Brain microvascular endothelial cell (primary cell): ENCODE measurements at regions not wholly inside any gene's neighbourhood (a gene's known extent, or its start where the extent isn't known, plus 50 kb on each side); places are given as distances from the start of the nearest gene placed in this dataset.

ENCODE experiments used
- DNase-seq: peaks from one replicate; pipeline ENCODE4 v3.0.0-alpha.2; 2020
- H3K27ac ChIP-seq: fragments of 250-450 bp; sonication (Bioruptor Pico); 2 replicates; pipeline ENCODE4 v1.5.1; 2020; ENCODE audit warnings: mild to moderate bottlenecking, moderate library complexity
- H3K27me3 ChIP-seq: fragments of 250-450 bp; sonication (Bioruptor Pico); replicated peaks from 2 replicates; pipeline ENCODE4 v1.5.1; 2020; ENCODE audit warnings: mild to moderate bottlenecking
- H3K36me3 ChIP-seq: fragments of 250-450 bp; sonication (Bioruptor Pico); replicated peaks from 2 replicates; pipeline ENCODE4 v1.5.1; 2020; ENCODE audit warnings: mild to moderate bottlenecking
- H3K4me3 ChIP-seq: 2 replicates; pipeline ENCODE4 v1.5.1; 2011; ENCODE audit warnings: low read depth, mild to moderate bottlenecking, control low read depth, low read length, moderate library complexity
- in situ Hi-C: cut with HindIII; loops from 2 replicates; pipeline ENCODE4 v1.10.0; 2017; ENCODE audit warnings: low sequenced_read_pairs, low pct_ligation_motif_present
- TF ChIP-seq, protein P1 (sequence below): IDR thresholded peaks from 2 replicates; pipeline ENCODE4 v1.5.1; 2011; ENCODE audit warnings: low read depth, mild to moderate bottlenecking, moderate library complexity, low read length, control low read depth, inconsistent platforms; ENCODE audit errors: missing control alignments

DNA sequence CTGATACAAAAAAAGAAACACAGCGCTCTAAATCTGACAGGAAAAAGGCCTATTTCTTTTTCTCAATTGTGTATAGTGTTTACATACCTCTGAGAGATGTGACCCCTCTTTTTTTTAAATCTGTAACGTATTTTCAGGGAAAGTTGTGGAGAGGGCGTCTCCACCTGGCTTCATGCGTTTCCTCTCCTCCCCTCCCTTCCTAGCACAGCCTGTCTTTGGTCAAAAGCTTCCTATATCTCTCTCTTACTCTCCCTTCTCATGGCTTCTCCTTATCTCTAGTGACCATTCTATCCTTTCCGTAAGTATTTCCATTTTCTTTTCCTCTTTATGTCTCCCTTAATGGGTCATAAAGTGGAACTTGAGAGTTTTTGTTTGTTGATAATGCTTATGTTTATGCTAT is 458.9 kb downstream of the HACE1 start:
- no peak overlapping the region for H3K27ac ChIP-seq
- in situ Hi-C loops: no loop called here
- DNase-seq: no peak
- H3K27me3 ChIP-seq: no peaks in the 10 kb centered on the region
- no peaks in the 10 kb centered on the region for H3K36me3 ChIP-seq
- TF ChIP-seq, protein P1, sequence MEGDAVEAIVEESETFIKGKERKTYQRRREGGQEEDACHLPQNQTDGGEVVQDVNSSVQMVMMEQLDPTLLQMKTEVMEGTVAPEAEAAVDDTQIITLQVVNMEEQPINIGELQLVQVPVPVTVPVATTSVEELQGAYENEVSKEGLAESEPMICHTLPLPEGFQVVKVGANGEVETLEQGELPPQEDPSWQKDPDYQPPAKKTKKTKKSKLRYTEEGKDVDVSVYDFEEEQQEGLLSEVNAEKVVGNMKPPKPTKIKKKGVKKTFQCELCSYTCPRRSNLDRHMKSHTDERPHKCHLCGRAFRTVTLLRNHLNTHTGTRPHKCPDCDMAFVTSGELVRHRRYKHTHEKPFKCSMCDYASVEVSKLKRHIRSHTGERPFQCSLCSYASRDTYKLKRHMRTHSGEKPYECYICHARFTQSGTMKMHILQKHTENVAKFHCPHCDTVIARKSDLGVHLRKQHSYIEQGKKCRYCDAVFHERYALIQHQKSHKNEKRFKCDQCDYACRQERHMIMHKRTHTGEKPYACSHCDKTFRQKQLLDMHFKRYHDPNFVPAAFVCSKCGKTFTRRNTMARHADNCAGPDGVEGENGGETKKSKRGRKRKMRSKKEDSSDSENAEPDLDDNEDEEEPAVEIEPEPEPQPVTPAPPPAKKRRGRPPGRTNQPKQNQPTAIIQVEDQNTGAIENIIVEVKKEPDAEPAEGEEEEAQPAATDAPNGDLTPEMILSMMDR: no peak
- no peak overlapping the region for H3K4me3 ChIP-seq

DNA sequence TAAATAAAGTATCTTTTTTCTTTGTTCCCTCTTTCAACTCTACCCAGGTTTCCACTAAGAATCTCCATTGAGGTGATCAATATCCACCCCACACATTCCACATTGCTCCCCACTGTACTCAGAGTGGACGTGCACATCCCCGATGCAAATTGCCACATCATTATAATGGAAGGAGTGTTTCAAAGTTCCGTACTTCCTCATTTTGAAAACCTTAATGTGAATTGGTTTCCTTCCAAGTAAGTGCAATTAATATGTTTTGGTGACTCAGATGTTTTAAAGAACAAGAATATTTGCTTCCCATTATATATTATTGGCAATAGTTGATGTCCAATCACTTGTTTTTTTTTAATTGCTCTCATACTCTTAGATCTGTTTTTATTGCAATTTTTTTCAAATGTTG is 463.6 kb downstream of the HACE1 start:
- no peaks in the 10 kb centered on the region for H3K27me3 ChIP-seq
- in situ Hi-C loops: no loop called here
- H3K4me3 ChIP-seq: no peak overlapping the region
- TF ChIP-seq, protein P1: no peak
- no peaks in the 10 kb centered on the region for H3K36me3 ChIP-seq
- no peak for DNase-seq
- H3K27ac ChIP-seq: no peak overlapping the region

DNA sequence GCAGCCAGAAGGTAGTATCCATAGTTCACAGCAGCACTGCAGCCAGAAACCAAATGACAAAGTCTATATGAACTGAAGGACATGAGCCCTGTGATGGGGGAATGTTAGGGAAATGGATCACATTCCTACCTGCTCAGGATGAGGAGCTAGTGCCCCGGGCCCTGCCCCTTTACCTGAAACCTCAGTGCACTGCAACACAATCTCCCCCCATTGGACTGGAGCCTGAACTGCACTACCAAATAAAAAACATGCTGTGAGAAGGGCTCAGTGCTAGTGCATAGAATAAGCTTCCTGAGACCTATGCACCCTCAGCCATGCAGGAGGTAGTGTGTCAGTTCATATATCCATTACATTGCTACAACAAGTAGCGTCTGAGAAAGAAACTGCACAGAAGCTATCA is 477.8 kb downstream of the HACE1 start:
- TF ChIP-seq, protein P1: no peak
- Histone ChIP-seq H3K36me3 (no peaks in the 10 kb centered on the region), H3K4me3 (no peak overlapping the region), H3K27ac (no peak overlapping the region), H3K27me3 (no peaks in the 10 kb centered on the region)
- DNase-seq: no peak
- in situ Hi-C loops: no loop called here

DNA sequence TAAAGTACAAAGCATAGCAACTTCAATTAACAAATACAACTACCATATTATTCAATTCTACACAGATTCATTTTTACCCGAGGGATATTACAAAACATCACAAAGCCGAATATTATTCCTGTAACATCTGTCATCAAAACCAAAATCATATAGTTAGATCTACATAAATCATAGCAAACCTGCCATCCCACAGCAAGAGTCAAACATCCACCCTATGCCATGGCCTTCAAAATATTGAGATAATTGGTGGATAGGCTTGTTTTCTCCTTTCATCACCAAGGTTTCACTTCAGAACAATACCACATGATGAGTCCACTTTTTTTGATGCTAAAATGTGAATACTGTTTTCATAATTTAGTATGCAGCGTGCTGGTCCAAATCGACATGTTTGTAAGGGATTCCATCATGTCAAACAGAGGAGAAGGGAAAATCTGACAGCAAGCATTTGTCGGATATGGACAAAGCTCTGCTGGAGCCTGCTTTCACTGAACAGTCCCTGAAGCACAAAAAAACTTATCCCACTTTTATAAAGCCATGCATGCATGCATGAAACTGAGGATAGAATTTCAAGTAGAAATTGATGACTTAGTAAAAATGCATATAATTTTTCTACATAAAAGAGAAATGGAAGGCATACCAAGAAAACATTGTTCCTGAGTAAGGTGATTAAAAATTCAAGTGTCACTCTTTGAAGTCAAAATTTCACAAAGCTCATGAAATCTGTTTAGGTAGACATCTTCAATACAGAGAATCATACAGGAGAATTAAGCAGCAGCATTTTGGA is 494.1 kb downstream of the HACE1 start:
- TF ChIP-seq, protein P1: no peak
- in situ Hi-C loops: no loop called here
- no peak for DNase-seq
- Histone ChIP-seq H3K27me3 (no peaks in the 10 kb centered on the region), H3K36me3 (no peaks in the 10 kb centered on the region), H3K4me3 (no peak overlapping the region), H3K27ac (no peak overlapping the region)

DNA sequence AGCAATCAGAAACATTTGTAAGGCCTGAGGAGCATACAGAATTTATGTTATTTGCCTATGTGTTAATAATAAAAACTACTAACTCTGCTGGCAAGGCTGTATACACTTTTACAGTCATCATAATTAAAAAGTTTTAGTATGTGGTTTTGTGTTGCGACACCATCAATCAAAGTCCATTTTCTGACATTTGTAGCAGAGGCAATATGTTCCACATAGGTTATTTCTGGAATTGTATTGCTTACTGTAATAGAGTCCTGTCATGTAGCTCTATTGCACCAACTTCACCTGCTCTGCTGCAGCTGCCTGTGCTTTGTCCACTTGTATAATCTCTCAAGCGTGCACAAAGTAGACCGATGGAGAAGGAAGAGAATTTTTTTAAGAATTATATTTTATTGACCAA is 501.8 kb downstream of the HACE1 start:
- TF ChIP-seq, protein P1: no peak
- no peaks in the 10 kb centered on the region for H3K27me3 ChIP-seq
- in situ Hi-C loops: no loop called here

DNA sequence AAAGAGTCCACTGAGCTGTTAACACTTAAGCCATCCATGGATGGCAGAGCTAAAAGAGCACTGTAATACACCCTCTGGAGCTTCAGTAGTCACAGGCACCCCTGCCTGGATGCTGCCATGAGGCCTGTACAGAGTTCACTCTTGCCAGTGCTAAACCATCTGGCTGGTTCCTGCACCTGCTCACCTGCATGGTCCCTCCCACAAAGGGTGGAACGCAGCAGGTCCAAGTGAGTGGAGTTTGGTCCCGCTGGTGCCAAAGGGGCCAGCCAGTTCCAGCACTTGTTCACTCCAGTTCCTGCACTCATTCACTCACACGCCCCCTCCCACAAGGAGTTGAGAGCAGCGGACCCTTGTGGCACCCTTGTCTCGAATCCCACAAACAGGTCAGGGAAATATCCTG is 503.5 kb downstream of the HACE1 start:
- in situ Hi-C loops: no loop called here
- no peak for DNase-seq

More for the DNA sequence above, 501.8 kb downstream of the HACE1 start:
- no peak overlapping the region for H3K27ac ChIP-seq
- H3K36me3 ChIP-seq: no peaks in the 10 kb centered on the region
- no peak overlapping the region for H3K4me3 ChIP-seq
- DNase-seq: no peak

More for the DNA sequence above, 503.5 kb downstream of the HACE1 start:
- H3K36me3 ChIP-seq: no peaks in the 10 kb centered on the region
- TF ChIP-seq, protein P1: no peak
- no peaks in the 10 kb centered on the region for H3K27me3 ChIP-seq
- no peak overlapping the region for H3K4me3 ChIP-seq
- no peak overlapping the region for H3K27ac ChIP-seq
